Hepatocyte (in vitro differentiated cells): ENCODE measurements at regions not wholly inside any gene's neighbourhood (a gene's known extent, or its start where the extent isn't known, plus 50 kb on each side); places are given as distances from the start of the nearest gene placed in this dataset.

Source experiments
- CTCF ChIP-seq: fragments of 200-600 bp; sonication (generic); IDR thresholded peaks from 2 replicates; pipeline ENCODE4 v1.5.1; 2016; ENCODE audit warnings: antibody characterized with exemption, mild to moderate bottlenecking; ENCODE audit not compliant: poor library complexity
- EZH2 ChIP-seq: fragments of 200-600 bp; sonication (generic); IDR thresholded peaks from 2 replicates; pipeline ENCODE4 v1.6.1; 2016; ENCODE audit warnings: antibody characterized with exemption, mild to moderate bottlenecking, borderline replicate concordance
- EZH2phosphoT487 ChIP-seq: fragments of 200-600 bp; sonication (generic); IDR thresholded peaks from one replicate; pipeline ENCODE4 v1.6.1; 2018; ENCODE audit warnings: antibody characterized with exemption, mild to moderate bottlenecking, low read depth, moderate library complexity; ENCODE audit not compliant: unreplicated experiment, severe bottlenecking

DNA sequence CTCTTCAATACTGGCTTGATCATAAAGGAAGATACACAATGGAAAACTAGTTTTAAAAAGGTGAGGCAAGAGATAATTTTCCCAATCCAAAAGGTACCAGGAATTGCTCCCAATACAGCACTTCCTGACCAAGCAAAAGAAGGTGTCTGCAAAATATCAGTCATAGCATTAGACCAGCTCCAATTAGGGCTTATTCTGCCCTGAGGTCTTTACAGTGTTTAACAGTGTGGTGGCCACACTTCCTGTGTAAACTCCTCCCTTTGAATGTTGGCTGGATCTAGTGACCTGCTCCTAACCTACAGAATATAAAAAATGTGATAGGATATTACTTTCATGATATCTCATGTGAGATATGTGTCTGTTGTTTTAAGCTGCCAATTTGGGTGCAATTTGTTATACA lies 57.1 kb upstream of the BTN3A2 start:
- no peak for TF ChIP-seq CTCF
- TF ChIP-seq EZH2, result no peak
- TF ChIP-seq EZH2phosphoT487, result no peak
